ENCODE measurements at regions not wholly inside any gene's neighbourhood (a gene's known extent, or its start where the extent isn't known, plus 50 kb on each side); places are given as distances from the start of the nearest gene placed in this dataset.
A peak's percentile ranks its signal among the peaks of the same experiment; 100 is the strongest.
"Not testable (repeated sequence)": the region's sequence is repeated elsewhere in the genome, so short reads cannot be mapped to it uniquely, and the experiment has no call there.

DNA sequence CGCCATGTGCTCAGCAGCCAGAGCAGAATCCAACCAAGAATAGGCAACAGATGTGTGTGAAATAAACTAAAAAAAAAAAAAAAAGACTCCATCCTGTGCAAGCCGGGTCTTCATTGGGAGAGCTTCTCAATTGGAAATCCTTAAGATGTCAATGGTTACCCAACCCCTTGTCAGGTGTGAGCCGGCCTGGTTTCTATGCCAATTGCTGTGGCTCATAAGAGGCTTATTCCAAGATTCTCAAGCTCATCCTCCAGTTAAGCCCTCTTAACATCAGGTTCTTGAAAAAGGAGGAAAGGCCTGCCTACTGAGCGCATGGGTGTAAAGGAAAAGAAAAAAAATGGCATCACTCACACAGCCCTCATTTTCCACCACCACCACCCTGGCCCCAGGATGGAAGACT, 1084.6 kb downstream of the UQCRFS1 start:
- Histone ChIP-seq H3K36me3 (ENCODE audit: control insufficient read depth, insufficient read depth, low read length) (no peaks in the 10 kb centered on the region), H3K27ac (ENCODE audit: low read depth, low read length) (no peak overlapping the region), H2BK120ac (ENCODE audit: low read depth, low read length) (no peak overlapping the region), H2AK5ac (ENCODE audit: low read length) (peak overlapping the region; percentile 73), H3K27me3 (ENCODE audit: insufficient read depth, low read length, poor library complexity) (no peaks in the 10 kb centered on the region), H2BK15ac (replicated peaks; ENCODE audit: low read depth) (no peak overlapping the region), H3K79me1 (ENCODE audit: low read length) (no peaks in the 10 kb centered on the region), H3K4me3 (ENCODE audit: low read length) (no peak overlapping the region), H3K56ac (ENCODE audit: low read length) (peak overlapping the region; percentile 18), H3K23ac (ENCODE audit: low read length) (no peak overlapping the region), H4K5ac (ENCODE audit: low read length) (no peak overlapping the region), H2BK5ac (ENCODE audit: low read length) (no peak overlapping the region), H4K8ac (ENCODE audit: low read depth, low read length) (no peak overlapping the region), H3K9ac (ENCODE audit: low read length) (no peak overlapping the region), H3K18ac (ENCODE audit: low read length) (no peak overlapping the region), H3K79me2 (ENCODE audit: control insufficient read depth, insufficient read depth, low read length) (no peaks in the 10 kb centered on the region), H3K4me1 (ENCODE audit: control insufficient read depth, low read depth, low read length) (peaks cover 10% of the 10 kb centered on the region), H3K4ac (ENCODE audit: low read depth, low read length) (no peak overlapping the region), H3K4me2 (ENCODE audit: low read length) (no peak overlapping the region)
- WGBS (ENCODE audit: extremely low coverage, insufficient coverage, low lambda C conversion rate), result no CpG with 5 or more reads among the region's 4 CpGs
- no peak for DNase-seq

DNA sequence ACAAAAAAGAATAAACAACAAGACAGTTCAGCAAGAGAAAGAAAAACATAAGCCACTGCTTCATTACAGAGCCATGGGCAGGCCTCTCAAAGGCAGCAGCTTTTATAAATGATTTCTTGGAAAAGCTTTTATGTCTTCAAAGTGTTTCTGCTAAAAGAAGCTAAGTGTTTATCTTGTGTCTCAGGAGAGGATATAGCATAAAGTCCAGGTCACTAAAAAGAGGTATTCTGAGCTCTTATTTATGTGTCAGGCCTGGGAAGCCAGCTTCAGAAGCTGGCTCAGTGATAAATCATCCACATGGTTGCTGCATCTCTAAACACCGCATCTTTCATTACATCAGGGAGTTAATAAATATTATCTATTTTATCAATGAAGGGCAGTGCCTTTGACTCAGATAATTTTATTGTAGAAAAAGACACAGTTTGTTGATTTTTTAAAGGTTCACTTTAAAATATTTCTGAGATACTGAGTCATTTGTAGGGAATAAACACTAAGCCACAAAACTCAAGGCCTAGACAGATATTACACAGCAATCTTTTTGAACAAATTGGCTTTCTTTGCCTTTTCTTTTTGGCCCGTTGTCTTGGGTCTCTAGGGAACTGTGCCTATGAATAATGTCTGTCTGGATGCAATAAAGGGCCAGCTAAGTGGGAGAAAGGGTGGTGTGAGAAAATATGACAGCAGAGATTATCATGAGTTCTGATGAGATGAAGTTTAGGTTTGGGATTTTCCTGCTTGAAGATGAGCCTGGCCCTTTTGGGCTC, 1086.6 kb downstream of the UQCRFS1 start:
- H3K23ac ChIP-seq (ENCODE audit: low read length), result no peak overlapping the region
- H3K9ac ChIP-seq (ENCODE audit: low read length), result no peak overlapping the region
- H3K4me3 ChIP-seq (ENCODE audit: low read length), result no peak overlapping the region
- H2BK120ac ChIP-seq (ENCODE audit: low read depth, low read length), result no peak overlapping the region
- no peak overlapping the region for H3K4ac ChIP-seq (ENCODE audit: low read depth, low read length)
- H2AK5ac ChIP-seq (ENCODE audit: low read length), result no peak overlapping the region
- no peaks in the 10 kb centered on the region for H3K79me2 ChIP-seq (ENCODE audit: control insufficient read depth, insufficient read depth, low read length)
- no peak overlapping the region for H2BK15ac ChIP-seq (replicated peaks; ENCODE audit: low read depth)
- no peak overlapping the region for H4K5ac ChIP-seq (ENCODE audit: low read length)
- no peak overlapping the region for H3K18ac ChIP-seq (ENCODE audit: low read length)
- H3K4me2 ChIP-seq (ENCODE audit: low read length), result no peak overlapping the region
- H3K4me1 ChIP-seq (ENCODE audit: control insufficient read depth, low read depth, low read length), result peaks cover 9% of the 10 kb centered on the region
- no peak overlapping the region for H3K27ac ChIP-seq (ENCODE audit: low read depth, low read length)
- DNase-seq, result no peak
- no peaks in the 10 kb centered on the region for H3K36me3 ChIP-seq (ENCODE audit: control insufficient read depth, insufficient read depth, low read length)
- no CpG with 5 or more reads among the region's 2 CpGs for WGBS (ENCODE audit: extremely low coverage, insufficient coverage, low lambda C conversion rate)
- no peak overlapping the region for H4K8ac ChIP-seq (ENCODE audit: low read depth, low read length)
- no peak overlapping the region for H2BK5ac ChIP-seq (ENCODE audit: low read length)
- no peaks in the 10 kb centered on the region for H3K27me3 ChIP-seq (ENCODE audit: insufficient read depth, low read length, poor library complexity)
- H3K79me1 ChIP-seq (ENCODE audit: low read length), result no peaks in the 10 kb centered on the region
- no peak overlapping the region for H3K56ac ChIP-seq (ENCODE audit: low read length)

DNA sequence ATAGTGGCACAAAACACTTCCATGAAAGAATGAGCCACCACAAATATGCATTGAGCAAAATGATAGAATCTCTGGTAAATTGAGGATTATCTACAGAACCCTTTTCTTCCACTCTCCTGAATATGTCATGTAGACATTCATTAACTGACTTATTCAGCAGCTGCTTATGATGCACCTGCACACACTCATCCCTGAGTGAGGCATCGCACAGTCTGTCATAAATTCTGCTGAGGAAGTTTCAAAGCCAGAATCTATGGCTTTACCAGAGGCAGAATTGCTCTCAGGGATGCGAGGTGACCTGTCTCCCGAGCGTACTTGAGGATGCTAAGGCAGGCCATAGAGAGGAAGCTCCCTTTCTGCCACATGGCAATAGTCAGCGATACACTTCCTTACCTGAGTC, 1090.2 kb downstream of the UQCRFS1 start:
- H3K23ac ChIP-seq (ENCODE audit: low read length), result no peak overlapping the region
- H4K5ac ChIP-seq (ENCODE audit: low read length), result no peak overlapping the region
- H3K4me2 ChIP-seq (ENCODE audit: low read length), result no peak overlapping the region
- no peaks in the 10 kb centered on the region for H3K4me1 ChIP-seq (ENCODE audit: control insufficient read depth, low read depth, low read length)
- no peaks in the 10 kb centered on the region for H3K79me2 ChIP-seq (ENCODE audit: control insufficient read depth, insufficient read depth, low read length)
- H3K79me1 ChIP-seq (ENCODE audit: low read length), result no peaks in the 10 kb centered on the region
- H2AK5ac ChIP-seq (ENCODE audit: low read length), result no peak overlapping the region
- no peak overlapping the region for H3K56ac ChIP-seq (ENCODE audit: low read length)
- H2BK5ac ChIP-seq (ENCODE audit: low read length), result no peak overlapping the region
- H4K8ac ChIP-seq (ENCODE audit: low read depth, low read length), result no peak overlapping the region
- H3K27ac ChIP-seq (ENCODE audit: low read depth, low read length), result no peak overlapping the region
- H2BK15ac ChIP-seq (replicated peaks; ENCODE audit: low read depth), result no peak overlapping the region
- H3K4me3 ChIP-seq (ENCODE audit: low read length), result no peak overlapping the region
- H3K9ac ChIP-seq (ENCODE audit: low read length), result no peak overlapping the region
- no peak overlapping the region for H3K4ac ChIP-seq (ENCODE audit: low read depth, low read length)
- H3K36me3 ChIP-seq (ENCODE audit: control insufficient read depth, insufficient read depth, low read length), result no peaks in the 10 kb centered on the region
- H2BK120ac ChIP-seq (ENCODE audit: low read depth, low read length), result no peak overlapping the region
- no CpG with 5 or more reads among the region's 5 CpGs for WGBS (ENCODE audit: extremely low coverage, insufficient coverage, low lambda C conversion rate)
- H3K18ac ChIP-seq (ENCODE audit: low read length), result no peak overlapping the region
- H3K27me3 ChIP-seq (ENCODE audit: insufficient read depth, low read length, poor library complexity), result no peaks in the 10 kb centered on the region
- no peak for DNase-seq

DNA sequence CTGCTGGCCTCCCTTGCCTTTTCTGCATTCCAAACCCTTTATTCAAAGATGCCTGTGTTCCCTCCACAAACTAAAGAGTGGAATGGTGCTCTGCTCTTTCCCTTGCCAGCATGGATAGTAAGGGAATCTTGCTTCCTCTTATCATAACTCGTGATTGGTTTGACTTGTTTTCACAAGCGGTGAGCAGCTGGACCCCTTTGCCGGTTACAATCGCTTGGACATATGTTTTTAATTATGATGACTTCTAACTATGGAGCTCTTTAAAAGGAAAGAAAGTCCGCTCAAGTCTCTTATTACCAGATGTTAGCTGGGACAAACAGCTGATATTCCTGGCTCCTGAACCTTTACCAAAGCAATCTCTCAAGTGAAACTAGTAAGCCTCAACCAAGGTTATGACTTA, 1094.7 kb downstream of the UQCRFS1 start:
- no peaks in the 10 kb centered on the region for H3K4me1 ChIP-seq (ENCODE audit: control insufficient read depth, low read depth, low read length)
- no peaks in the 10 kb centered on the region for H3K36me3 ChIP-seq (ENCODE audit: control insufficient read depth, insufficient read depth, low read length)

DNA sequence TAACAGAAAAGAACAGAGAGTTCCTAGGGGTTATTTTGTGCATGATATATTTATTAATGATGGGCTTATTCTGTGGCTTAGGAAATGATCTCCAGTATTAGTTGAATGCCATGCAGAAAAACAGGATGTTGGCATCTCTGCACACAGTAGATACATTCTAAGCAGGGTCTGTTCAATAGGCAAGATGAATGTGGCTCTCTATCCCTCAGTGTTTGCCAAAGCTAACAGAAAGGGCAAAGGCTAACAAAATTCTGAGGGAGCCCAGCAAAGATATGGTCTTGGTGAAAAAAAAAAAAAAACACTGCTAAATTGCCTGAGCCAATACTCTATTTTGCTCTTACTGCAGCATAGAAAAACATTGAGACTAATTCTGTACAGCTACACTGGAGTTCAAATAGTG, 1095.8 kb downstream of the UQCRFS1 start:
- no peak overlapping the region for H4K5ac ChIP-seq (ENCODE audit: low read length)
- H3K4me1 ChIP-seq (ENCODE audit: control insufficient read depth, low read depth, low read length), result no peaks in the 10 kb centered on the region
- no peak overlapping the region for H3K56ac ChIP-seq (ENCODE audit: low read length)
- H3K79me2 ChIP-seq (ENCODE audit: control insufficient read depth, insufficient read depth, low read length), result no peaks in the 10 kb centered on the region
- no peak overlapping the region for H3K4me2 ChIP-seq (ENCODE audit: low read length)
- no peak overlapping the region for H3K4ac ChIP-seq (ENCODE audit: low read depth, low read length)
- no peak overlapping the region for H2AK5ac ChIP-seq (ENCODE audit: low read length)
- H2BK5ac ChIP-seq (ENCODE audit: low read length), result no peak overlapping the region
- no peaks in the 10 kb centered on the region for H3K36me3 ChIP-seq (ENCODE audit: control insufficient read depth, insufficient read depth, low read length)
- H3K27ac ChIP-seq (ENCODE audit: low read depth, low read length), result no peak overlapping the region
- no peaks in the 10 kb centered on the region for H3K27me3 ChIP-seq (ENCODE audit: insufficient read depth, low read length, poor library complexity)
- no peak overlapping the region for H3K23ac ChIP-seq (ENCODE audit: low read length)
- H2BK120ac ChIP-seq (ENCODE audit: low read depth, low read length), result no peak overlapping the region
- no peak overlapping the region for H3K9ac ChIP-seq (ENCODE audit: low read length)
- no peak overlapping the region for H3K4me3 ChIP-seq (ENCODE audit: low read length)
- no peaks in the 10 kb centered on the region for H3K79me1 ChIP-seq (ENCODE audit: low read length)
- H2BK15ac ChIP-seq (replicated peaks; ENCODE audit: low read depth), result no peak overlapping the region
- no peak for DNase-seq
- H3K18ac ChIP-seq (ENCODE audit: low read length), result no peak overlapping the region
- no peak overlapping the region for H4K8ac ChIP-seq (ENCODE audit: low read depth, low read length)

More for the DNA sequence above, 1094.7 kb downstream of the UQCRFS1 start:
- H2BK5ac ChIP-seq (ENCODE audit: low read length), result no peak overlapping the region
- H3K79me1 ChIP-seq (ENCODE audit: low read length), result no peaks in the 10 kb centered on the region
- no peak for DNase-seq
- no peak overlapping the region for H3K23ac ChIP-seq (ENCODE audit: low read length)
- H3K4me2 ChIP-seq (ENCODE audit: low read length), result no peak overlapping the region
- H2BK15ac ChIP-seq (replicated peaks; ENCODE audit: low read depth), result no peak overlapping the region
- H3K56ac ChIP-seq (ENCODE audit: low read length), result no peak overlapping the region
- no peak overlapping the region for H3K4me3 ChIP-seq (ENCODE audit: low read length)
- H4K8ac ChIP-seq (ENCODE audit: low read depth, low read length), result no peak overlapping the region
- no peak overlapping the region for H3K27ac ChIP-seq (ENCODE audit: low read depth, low read length)
- no CpG with 5 or more reads among the region's 5 CpGs for WGBS (ENCODE audit: extremely low coverage, insufficient coverage, low lambda C conversion rate)
- no peak overlapping the region for H3K18ac ChIP-seq (ENCODE audit: low read length)
- no peaks in the 10 kb centered on the region for H3K27me3 ChIP-seq (ENCODE audit: insufficient read depth, low read length, poor library complexity)
- no peaks in the 10 kb centered on the region for H3K79me2 ChIP-seq (ENCODE audit: control insufficient read depth, insufficient read depth, low read length)
- H2BK120ac ChIP-seq (ENCODE audit: low read depth, low read length), result no peak overlapping the region
- no peak overlapping the region for H2AK5ac ChIP-seq (ENCODE audit: low read length)
- no peak overlapping the region for H3K4ac ChIP-seq (ENCODE audit: low read depth, low read length)
- no peak overlapping the region for H3K9ac ChIP-seq (ENCODE audit: low read length)
- no peak overlapping the region for H4K5ac ChIP-seq (ENCODE audit: low read length)

DNA sequence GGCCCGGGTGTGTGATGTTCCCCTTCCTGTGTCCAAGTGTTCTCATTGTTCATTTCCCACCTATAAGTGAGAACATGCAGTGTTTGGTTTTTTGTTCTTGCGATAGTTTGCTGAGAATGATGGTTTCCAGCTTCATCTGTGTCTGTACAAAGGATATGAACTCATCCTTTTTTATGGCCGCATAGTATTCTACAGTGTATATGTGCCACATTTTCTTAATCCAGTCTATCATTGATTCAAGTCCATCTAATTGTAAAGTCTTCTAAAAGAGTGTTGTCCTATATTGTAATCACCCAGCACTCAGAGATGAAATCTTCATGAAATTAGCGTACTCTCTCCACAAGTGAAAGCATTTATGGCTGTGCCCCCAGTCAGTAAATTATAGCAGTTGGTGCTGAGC, 1096.6 kb downstream of the UQCRFS1 start:
- not testable (repeated sequence) for H3K9ac ChIP-seq (ENCODE audit: low read length); H3K23ac ChIP-seq (ENCODE audit: low read length); H4K8ac ChIP-seq (ENCODE audit: low read depth, low read length); H2BK5ac ChIP-seq (ENCODE audit: low read length); H3K36me3 ChIP-seq (ENCODE audit: control insufficient read depth, insufficient read depth, low read length); H3K4me3 ChIP-seq (ENCODE audit: low read length); H3K79me1 ChIP-seq (ENCODE audit: low read length); H3K4ac ChIP-seq (ENCODE audit: low read depth, low read length); H4K5ac ChIP-seq (ENCODE audit: low read length); H3K18ac ChIP-seq (ENCODE audit: low read length); H3K27ac ChIP-seq (ENCODE audit: low read depth, low read length); H3K79me2 ChIP-seq (ENCODE audit: control insufficient read depth, insufficient read depth, low read length); H3K56ac ChIP-seq (ENCODE audit: low read length); DNase-seq; H3K27me3 ChIP-seq (ENCODE audit: insufficient read depth, low read length, poor library complexity); H2BK120ac ChIP-seq (ENCODE audit: low read depth, low read length); H3K4me2 ChIP-seq (ENCODE audit: low read length); H2BK15ac ChIP-seq (replicated peaks; ENCODE audit: low read depth); H3K4me1 ChIP-seq (ENCODE audit: control insufficient read depth, low read depth, low read length); H2AK5ac ChIP-seq (ENCODE audit: low read length)
- no CpG with 5 or more reads among the region's 4 CpGs for WGBS (ENCODE audit: extremely low coverage, insufficient coverage, low lambda C conversion rate)

Data from mesendoderm (in vitro differentiated cells).